ENCODE measurements at regions not wholly inside any gene's neighbourhood (a gene's known extent, or its start where the extent isn't known, plus 50 kb on each side); places are given as distances from the start of the nearest gene placed in this dataset.

GRCh38 chr13:26950546-26950945, 190.0 kb upstream of the GPR12 start (continued):
- TF ChIP-seq KDM5A (IDR thresholded peaks at IDR 0.05; ENCODE audit: low read length) (no peak), USF2 (IDR thresholded peaks at IDR 0.05; ENCODE audit: low read length) (no peak)

Measured in H1 (cell line).